SKM-1 (cell line): ENCODE measurements at regions not wholly inside any gene's neighbourhood (a gene's known extent, or its start where the extent isn't known, plus 50 kb on each side); places are given as distances from the start of the nearest gene placed in this dataset.

ENCODE experiments used
- DNase-seq: peaks from one replicate; lab custom pipeline; 2025; ENCODE audit not compliant: unreplicated experiment; lab: John Stamatoyannopoulos, UW

GRCh38 chr2:2706306-2706705 lies 375.2 kb upstream of the MYT1L start:
- no peak for DNase-seq

GRCh38 chr2:2705871-2706270 lies 374.8 kb upstream of the MYT1L start:
- DNase-seq, result no peak

- peak; percentile 32 for DNase-seq
These were observed 373.5 kb upstream of the MYT1L start for GRCh38 chr2:2704428-2705090.

GRCh38 chr2:2703762-2704427 lies 372.8 kb upstream of the MYT1L start:
- DNase-seq, result peak; percentile 58

- DNase-seq, result no peak
These were observed 372.1 kb upstream of the MYT1L start for GRCh38 chr2:2703172-2703571.

- no peak for DNase-seq
These were observed 371.3 kb upstream of the MYT1L start for GRCh38 chr2:2702385-2702784.

- no peak for DNase-seq
These were observed 370.7 kb upstream of the MYT1L start for GRCh38 chr2:2701813-2702212.

GRCh38 chr2:2701176-2701781 lies 370.2 kb upstream of the MYT1L start:
- no peak for DNase-seq

- no peak for DNase-seq
These were observed 368.0 kb upstream of the MYT1L start for GRCh38 chr2:2699121-2699505.

- DNase-seq, result no peak
These were observed 367.4 kb upstream of the MYT1L start for GRCh38 chr2:2698182-2699120.

GRCh38 chr2:2696733-2697455 lies 365.8 kb upstream of the MYT1L start:
- DNase-seq, result no peak

GRCh38 chr2:2696325-2696724 lies 365.2 kb upstream of the MYT1L start:
- DNase-seq, result no peak

GRCh38 chr2:2694746-2695145 lies 363.7 kb upstream of the MYT1L start:
- DNase-seq, result no peak

GRCh38 chr2:2692599-2693389 lies 361.7 kb upstream of the MYT1L start:
- DNase-seq, result no peak

GRCh38 chr2:2691419-2691818 lies 360.3 kb upstream of the MYT1L start:
- DNase-seq, result no peak

GRCh38 chr2:2690985-2691384 lies 359.9 kb upstream of the MYT1L start:
- no peak for DNase-seq

- no peak for DNase-seq
These were observed 358.2 kb upstream of the MYT1L start for GRCh38 chr2:2689306-2689705.

- no peak for DNase-seq
These were observed 357.2 kb upstream of the MYT1L start for GRCh38 chr2:2688254-2688653.

- DNase-seq, result no peak
These were observed 356.7 kb upstream of the MYT1L start for GRCh38 chr2:2687745-2688144.

GRCh38 chr2:2686222-2686621 lies 355.1 kb upstream of the MYT1L start:
- DNase-seq, result no peak
